ENCODE measurements at regions not wholly inside any gene's neighbourhood (a gene's known extent, or its start where the extent isn't known, plus 50 kb on each side); places are given as distances from the start of the nearest gene placed in this dataset.

DNA sequence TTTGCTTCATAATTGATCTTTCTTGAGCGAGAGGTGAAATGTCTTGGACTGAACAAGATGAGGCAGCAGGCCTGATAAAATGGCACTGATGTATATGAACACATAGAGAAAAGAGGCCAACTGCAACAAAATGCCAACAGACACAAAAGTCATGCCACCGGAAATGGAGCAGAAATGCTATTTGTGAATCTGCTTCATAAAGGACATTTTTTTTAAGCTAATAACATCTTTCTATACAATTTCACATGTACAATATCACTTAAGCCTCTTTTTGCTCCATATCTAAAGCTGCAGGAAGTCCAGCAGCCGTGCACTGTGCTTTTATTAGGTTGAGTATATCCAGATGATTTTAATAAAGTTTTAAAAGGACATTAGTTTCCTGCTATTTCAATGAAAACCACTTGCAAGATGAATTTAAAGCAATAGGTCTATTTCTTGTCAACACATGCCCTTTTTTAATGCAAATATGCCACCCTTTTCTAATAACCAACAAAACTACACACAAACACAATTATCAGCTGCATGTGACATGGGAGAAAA is 169.2 kb upstream of the ADAMTS9 start:
- no peak overlapping the region for H3K27ac ChIP-seq
- no peaks in the 10 kb centered on the region for H3K9me3 ChIP-seq
- no peaks in the 10 kb centered on the region for H3K36me3 ChIP-seq
- intact Hi-C loops (cut with DNase I; ENCODE audit: low total_unique reads) = no loop called here
- TF ChIP-seq, protein P1, sequence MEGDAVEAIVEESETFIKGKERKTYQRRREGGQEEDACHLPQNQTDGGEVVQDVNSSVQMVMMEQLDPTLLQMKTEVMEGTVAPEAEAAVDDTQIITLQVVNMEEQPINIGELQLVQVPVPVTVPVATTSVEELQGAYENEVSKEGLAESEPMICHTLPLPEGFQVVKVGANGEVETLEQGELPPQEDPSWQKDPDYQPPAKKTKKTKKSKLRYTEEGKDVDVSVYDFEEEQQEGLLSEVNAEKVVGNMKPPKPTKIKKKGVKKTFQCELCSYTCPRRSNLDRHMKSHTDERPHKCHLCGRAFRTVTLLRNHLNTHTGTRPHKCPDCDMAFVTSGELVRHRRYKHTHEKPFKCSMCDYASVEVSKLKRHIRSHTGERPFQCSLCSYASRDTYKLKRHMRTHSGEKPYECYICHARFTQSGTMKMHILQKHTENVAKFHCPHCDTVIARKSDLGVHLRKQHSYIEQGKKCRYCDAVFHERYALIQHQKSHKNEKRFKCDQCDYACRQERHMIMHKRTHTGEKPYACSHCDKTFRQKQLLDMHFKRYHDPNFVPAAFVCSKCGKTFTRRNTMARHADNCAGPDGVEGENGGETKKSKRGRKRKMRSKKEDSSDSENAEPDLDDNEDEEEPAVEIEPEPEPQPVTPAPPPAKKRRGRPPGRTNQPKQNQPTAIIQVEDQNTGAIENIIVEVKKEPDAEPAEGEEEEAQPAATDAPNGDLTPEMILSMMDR (IDR thresholded peaks at IDR 0.05) = no peak
- H3K27me3 ChIP-seq = no peaks in the 10 kb centered on the region
- no peak overlapping the region for H3K4me3 ChIP-seq
- H3K4me1 ChIP-seq = peaks cover 0 to 8% (median 0%) of the 10 kb centered on the region in 4 donors
- DNase-seq = no peak

DNA sequence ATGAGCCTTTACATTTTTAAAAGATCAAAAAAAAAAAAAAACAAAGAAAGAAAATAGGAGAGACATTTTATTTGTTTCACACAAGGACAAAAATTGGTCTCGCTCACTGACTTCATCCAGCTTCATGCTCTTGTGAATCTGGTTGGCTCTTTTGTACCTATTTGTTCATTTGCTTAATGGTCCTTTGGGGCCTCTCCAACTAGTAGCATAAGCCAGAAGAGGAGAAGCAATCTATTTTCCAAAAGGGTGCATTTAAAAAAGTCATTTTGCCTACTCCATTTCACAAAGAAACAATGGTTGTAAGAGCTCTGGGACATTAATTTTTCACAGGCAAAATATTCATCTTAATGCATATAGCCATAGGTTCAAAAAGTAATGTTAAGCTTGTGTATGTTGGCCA is 168.3 kb upstream of the ADAMTS9 start:
- Histone ChIP-seq H3K4me1 (peaks cover 0 to 8% (median 0%) of the 10 kb centered on the region in 4 donors), H3K27ac (no peak overlapping the region), H3K4me3 (no peak overlapping the region), H3K9me3 (no peaks in the 10 kb centered on the region), H3K27me3 (no peaks in the 10 kb centered on the region), H3K36me3 (no peaks in the 10 kb centered on the region)
- intact Hi-C loops (cut with DNase I; ENCODE audit: low total_unique reads) = no loop called here
- no peak for DNase-seq
- TF ChIP-seq, protein P1 (IDR thresholded peaks at IDR 0.05) = no peak

GRCh38 chr3:64853456-64853855 is 165.7 kb upstream of the ADAMTS9 start:
- intact Hi-C loops (cut with DNase I; ENCODE audit: low total_unique reads) = no loop called here
- Histone ChIP-seq H3K4me3 (no peak overlapping the region), H3K36me3 (no peaks in the 10 kb centered on the region), H3K27ac (no peak overlapping the region), H3K9me3 (no peaks in the 10 kb centered on the region), H3K4me1 (peaks cover 0 to 5% (median 0%) of the 10 kb centered on the region in 4 donors), H3K27me3 (no peaks in the 10 kb centered on the region)
- DNase-seq = no peak
- TF ChIP-seq, protein P1 (IDR thresholded peaks at IDR 0.05) = no peak

GRCh38 chr3:64852738-64853137 is 164.9 kb upstream of the ADAMTS9 start:
- Histone ChIP-seq H3K27ac (no peak overlapping the region), H3K36me3 (no peaks in the 10 kb centered on the region), H3K4me1 (peaks cover 0 to 9% (median 0%) of the 10 kb centered on the region in 4 donors), H3K27me3 (no peaks in the 10 kb centered on the region), H3K4me3 (no peak overlapping the region), H3K9me3 (no peaks in the 10 kb centered on the region)
- TF ChIP-seq, protein P1 (IDR thresholded peaks at IDR 0.05) = no peak
- intact Hi-C loops (cut with DNase I; ENCODE audit: low total_unique reads) = no loop called here
- no peak for DNase-seq

GRCh38 chr3:64848822-64849221 is 161.0 kb upstream of the ADAMTS9 start:
- H3K9me3 ChIP-seq = no peaks in the 10 kb centered on the region
- H3K4me3 ChIP-seq = no peak overlapping the region
- peaks cover 0 to 9% (median 0%) of the 10 kb centered on the region in 4 donors for H3K4me1 ChIP-seq
- DNase-seq = no peak
- no peaks in the 10 kb centered on the region for H3K36me3 ChIP-seq
- no peaks in the 10 kb centered on the region for H3K27me3 ChIP-seq
- no peak overlapping the region for H3K27ac ChIP-seq
- TF ChIP-seq, protein P1 (IDR thresholded peaks at IDR 0.05) = no peak
- intact Hi-C loops (cut with DNase I; ENCODE audit: low total_unique reads) = loop anchor here (10.0 kb wide), 1 partner anchor 76 kb away; no protein-coding TSS in a partner anchor

Measured in tibial artery (tissue), 4 donors.